GM12878 (cell line): ENCODE measurements at regions not wholly inside any gene's neighbourhood (a gene's known extent, or its start where the extent isn't known, plus 50 kb on each side); places are given as distances from the start of the nearest gene placed in this dataset.

Experiments
- ATAC-seq: fragments of 200-7000 bp; cut with Tn5 transposase; 3 replicates; pipeline ENCODE4 v1.9.1; 2020; ENCODE audit warnings: mild to moderate bottlenecking, moderate library complexity
- BruUV-seq: library from RNA; stranded (reverse); fragments of 400-500 nt; replicated peaks from 2 replicates; lab custom pipeline; 2021; lab: Mats Ljungman, UMichigan
- CTCF ChIA-PET: fragments of 300-600 bp; sonication (Branson Sonifier 250); formaldehyde crosslinking; extraction: SDS; loops from one replicate; lab custom pipeline; 2021; ENCODE audit warnings: inconsistent platforms; lab: Yijun Ruan, JAX
- POLR2A ChIA-PET: fragments of 350-600 bp; formaldehyde crosslinking; extraction: SDS; loops from one replicate; lab custom pipeline; 2021; ENCODE audit warnings: inconsistent platforms; lab: Charles Lee
- RAD21 ChIA-PET: fragments of 300-600 bp; sonication (Branson Sonifier 250); formaldehyde crosslinking; loops from one replicate; lab custom pipeline; 2023; ENCODE audit warnings: antibody characterized with exemption; ENCODE audit not compliant: unreplicated experiment; lab: Charles Lee
- SMC1A ChIA-PET: fragments of 300-600 bp; sonication (Branson Sonifier 250); formaldehyde crosslinking; loops from one replicate; lab custom pipeline; 2023; ENCODE audit not compliant: unreplicated experiment, uncharacterized antibody; lab: Charles Lee
- DNase-seq: peaks from one replicate; pipeline ENCODE4 v3.0.0-alpha.2; 2011; ENCODE audit warnings: low read depth, low spot score
- FAIRE-seq: peaks from 3 replicates; lab custom pipeline; 2011; peaks lifted over from hg19 to GRCh38; lab: Jason Lieb, UNC
- H2AFZ ChIP-seq: 2 replicates; pipeline ENCODE4 v1.6.0; 2011; ENCODE audit warnings: low read depth, low read length, control low read depth; ENCODE audit not compliant: control insufficient read depth
- H3K27ac ChIP-seq: 2 replicates; pipeline ENCODE4 v1.5.1; 2011; ENCODE audit warnings: control low read depth; ENCODE audit not compliant: control insufficient read depth, insufficient read depth
- H3K27me3 ChIP-seq, 2 experiments: replicated peaks in 1 of 2; 2 replicates each; pipeline versions ENCODE4 v1.6.0 to v1.6.1; 2011; ENCODE audit warnings: low read length in 1 of 2; ENCODE audit not compliant: control insufficient read depth in 2 of 2, insufficient read depth in 2 of 2
- H3K36me3 ChIP-seq, 2 experiments: 2 replicates each; pipeline ENCODE4 v1.5.1; 2011; ENCODE audit warnings: low read length in 1 of 2; ENCODE audit not compliant: control insufficient read depth in 2 of 2, insufficient read depth in 2 of 2
- H3K4me1 ChIP-seq: 2 replicates; pipeline ENCODE4 v1.6.1; 2011; ENCODE audit warnings: mild to moderate bottlenecking, low read length, moderate library complexity, mixed read lengths; ENCODE audit not compliant: control insufficient read depth, insufficient read depth
- H3K4me2 ChIP-seq: 2 replicates; pipeline ENCODE4 v1.6.0; 2011; ENCODE audit warnings: control low read depth; ENCODE audit not compliant: control insufficient read depth, insufficient read depth
- H3K4me3 ChIP-seq: fragments of 200-600 bp; sonication (generic); 2 replicates; pipeline ENCODE4 v1.5.1; 2016
- H3K79me2 ChIP-seq: 2 replicates; pipeline ENCODE4 v1.6.0; 2011; ENCODE audit warnings: low read length; ENCODE audit not compliant: control insufficient read depth, insufficient read depth
- H3K9ac ChIP-seq: 2 replicates; pipeline ENCODE4 v1.8.0; 2011; ENCODE audit warnings: low read length, control low read depth, mixed read lengths; ENCODE audit not compliant: control insufficient read depth, insufficient read depth
- H3K9me3 ChIP-seq: replicated peaks from 3 replicates; pipeline ENCODE4 v1.5.1; 2011; ENCODE audit warnings: mild to moderate bottlenecking, low read length; ENCODE audit not compliant: control insufficient read depth, insufficient read depth
- H4K20me1 ChIP-seq: 2 replicates; pipeline ENCODE4 v1.6.0; 2011; ENCODE audit not compliant: control insufficient read depth, insufficient read depth
- ATF3 ChIP-seq: IDR thresholded peaks from 2 replicates; pipeline ENCODE4 v1.6.1; 2011; ENCODE audit warnings: low read depth, mild to moderate bottlenecking, low read length, moderate library complexity, borderline replicate concordance; ENCODE audit errors: extremely low read depth
- BMI1 ChIP-seq: fragments of 450-650 bp; IDR thresholded peaks from 2 replicates; pipeline ENCODE4 v1.6.1; 2016; ENCODE audit warnings: mild to moderate bottlenecking, moderate library complexity, borderline replicate concordance
- CEBPB ChIP-seq, 2 experiments: fragments of 150-350 bp in 1 of 2; IDR thresholded peaks; 2 replicates each; pipeline ENCODE4 v1.6.1; 2012 to 2014; ENCODE audit warnings: low read depth in 2 of 2, low read length in 2 of 2, borderline replicate concordance in 1 of 2, inconsistent platforms in 1 of 2
- CREM ChIP-seq: IDR thresholded peaks from 2 replicates; pipeline ENCODE4 v1.6.1; 2014; ENCODE audit warnings: antibody characterized with exemption, low read depth
- EED ChIP-seq: sonication (generic); IDR thresholded peaks from 2 replicates; pipeline ENCODE4 v1.6.1; 2016; ENCODE audit warnings: antibody characterized with exemption, low read depth
- ELK1 ChIP-seq: IDR thresholded peaks from 2 replicates; pipeline ENCODE4 v1.6.1; 2012; ENCODE audit warnings: low read depth, low read length, improper control_type of control experiment
- FOXK2 ChIP-seq: fragments of 450-650 bp; IDR thresholded peaks from 2 replicates; pipeline ENCODE4 v1.6.1; 2017; ENCODE audit warnings: mild to moderate bottlenecking, moderate library complexity
- IRF4 ChIP-seq: IDR thresholded peaks from 2 replicates; pipeline ENCODE4 v1.6.1; 2011; ENCODE audit warnings: low read depth, low read length
- IRF5 ChIP-seq: fragments of 450-650 bp; IDR thresholded peaks from 2 replicates; pipeline ENCODE4 v1.6.1; 2017; ENCODE audit warnings: borderline replicate concordance
- KDM1A ChIP-seq: fragments of 200-600 bp; sonication (generic); IDR thresholded peaks from 2 replicates; pipeline ENCODE4 v1.6.1; 2016; ENCODE audit warnings: borderline replicate concordance
- MAX ChIP-seq: IDR thresholded peaks from 2 replicates; pipeline ENCODE4 v1.6.1; 2012; ENCODE audit warnings: low read depth, low read length, improper control_type of control experiment
- NBN ChIP-seq: fragments of 450-650 bp; IDR thresholded peaks from 2 replicates; pipeline ENCODE4 v1.6.1; 2016
- TCF3 ChIP-seq: IDR thresholded peaks from 2 replicates; pipeline ENCODE4 v1.6.1; 2012; ENCODE audit warnings: low read depth, mild to moderate bottlenecking, low read length, borderline replicate concordance; ENCODE audit not compliant: insufficient read depth
- WRNIP1 ChIP-seq: IDR thresholded peaks from 2 replicates; pipeline ENCODE4 v1.6.1; 2011; ENCODE audit warnings: low read depth, low read length, improper control_type of control experiment, borderline replicate concordance
- YBX1 ChIP-seq: fragments of 450-650 bp; IDR thresholded peaks from 2 replicates; pipeline ENCODE4 v1.6.1; 2016; ENCODE audit warnings: antibody characterized with exemption
- ZNF622 ChIP-seq: fragments of 450-650 bp; IDR thresholded peaks from 2 replicates; pipeline ENCODE4 v1.6.1; 2017; ENCODE audit warnings: mild to moderate bottlenecking, inconsistent platforms
- WGBS: methylation state at CpG from one replicate; pipeline ENCODE4 v1.1.6; 2016; ENCODE audit warnings: low lambda C conversion rate; ENCODE audit not compliant: insufficient replicate concordance, insufficient coverage; ENCODE audit errors: missing lambda C conversion rate; 5-methylcytosine and 5-hydroxymethylcytosine counted together
- in situ Hi-C: fragments of 300-500 bp; cut with MboI; formaldehyde crosslinking; loops from 9 replicates; pipeline ENCODE4 v1.14.3; 2018; ENCODE audit warnings: mixed read lengths
- intact Hi-C: fragments of 100-400 bp; cut with micrococcal nuclease; formaldehyde crosslinking; loops from one replicate; pipeline ENCODE4 v1.14.2; 2022; ENCODE audit not compliant: unreplicated experiment
- TF ChIP-seq, protein P1 (sequence below): fragments of 150-350 bp; IDR thresholded peaks from 2 replicates; pipeline ENCODE4 v1.6.1; 2016; ENCODE audit warnings: low read depth, low read length

DNA sequence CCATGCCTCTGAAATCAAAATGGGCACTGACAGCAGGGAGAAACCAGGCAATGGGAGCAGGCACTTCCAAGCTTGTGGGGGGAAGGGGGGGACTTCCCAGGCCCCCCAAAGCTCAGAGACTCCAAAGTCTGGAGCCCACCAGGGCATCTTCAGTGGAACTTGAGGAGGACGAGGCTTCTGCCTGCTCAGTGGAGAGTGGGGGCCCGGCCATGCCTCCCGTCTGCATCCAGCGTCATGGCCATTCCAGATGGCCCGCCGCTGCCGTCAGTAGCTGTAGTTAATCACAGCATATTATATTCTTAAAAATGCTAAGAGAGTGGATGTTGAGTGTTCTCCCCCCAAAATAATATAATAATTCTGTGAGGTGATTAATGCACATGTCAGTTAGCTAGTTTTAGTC lies 315.2 kb downstream of the KCNJ2 start:
- Histone ChIP-seq H3K27me3 (no peaks in the 10 kb centered on the region), H3K27ac (no peak overlapping the region), H3K4me1 (no peaks in the 10 kb centered on the region), H3K4me2 (no peak overlapping the region), H4K20me1 (no peaks in the 10 kb centered on the region), H3K79me2 (no peaks in the 10 kb centered on the region), H3K9ac (no peak overlapping the region), H3K4me3 (no peak overlapping the region), H3K9me3 (no peaks in the 10 kb centered on the region; the same call in 2 of the 3 replicates), H3K36me3 (no peaks in the 10 kb centered on the region), H2AFZ (no peak overlapping the region)
- BruUV-seq, result no TSS peak
- intact Hi-C loops (no loop called here), in situ Hi-C loops (no loop called here)
- DNase-seq (no peak), ATAC-seq (no peak), FAIRE-seq (no peak)
- ChIA-PET RAD21 (interaction anchor here (1.3 kb wide), 1 partner anchor 18 kb away, joined by 3 read pairs; no protein-coding TSS in a partner anchor), SMC1A (interaction anchor here (1.7 kb wide), 1 partner anchor 17 kb away, joined by 6 read pairs; no protein-coding TSS in a partner anchor), POLR2A (no interaction called here), CTCF (no interaction called here)
- 55% methylated on average over 7 of the region's 7 CpGs for WGBS
- no peak for TF ChIP-seq CREM
- no peak for TF ChIP-seq TCF3
- TF ChIP-seq MAX, result no peak
- no peak for TF ChIP-seq ELK1
- no peak for TF ChIP-seq NBN
- no peak for TF ChIP-seq ZNF622
- no peak for TF ChIP-seq WRNIP1
- no peak for TF ChIP-seq FOXK2
- TF ChIP-seq IRF4, result no peak
- no peak for TF ChIP-seq IRF5
- TF ChIP-seq CEBPB (IDR thresholded peaks at IDR 0.05; ENCODE audit: borderline replicate concordance in 1 of 2, low read depth in 2 of 2, low read length in 2 of 2), result no peak
- no peak for TF ChIP-seq ATF3
- no peak for TF ChIP-seq BMI1
- no peak for TF ChIP-seq YBX1
- TF ChIP-seq, protein P1, sequence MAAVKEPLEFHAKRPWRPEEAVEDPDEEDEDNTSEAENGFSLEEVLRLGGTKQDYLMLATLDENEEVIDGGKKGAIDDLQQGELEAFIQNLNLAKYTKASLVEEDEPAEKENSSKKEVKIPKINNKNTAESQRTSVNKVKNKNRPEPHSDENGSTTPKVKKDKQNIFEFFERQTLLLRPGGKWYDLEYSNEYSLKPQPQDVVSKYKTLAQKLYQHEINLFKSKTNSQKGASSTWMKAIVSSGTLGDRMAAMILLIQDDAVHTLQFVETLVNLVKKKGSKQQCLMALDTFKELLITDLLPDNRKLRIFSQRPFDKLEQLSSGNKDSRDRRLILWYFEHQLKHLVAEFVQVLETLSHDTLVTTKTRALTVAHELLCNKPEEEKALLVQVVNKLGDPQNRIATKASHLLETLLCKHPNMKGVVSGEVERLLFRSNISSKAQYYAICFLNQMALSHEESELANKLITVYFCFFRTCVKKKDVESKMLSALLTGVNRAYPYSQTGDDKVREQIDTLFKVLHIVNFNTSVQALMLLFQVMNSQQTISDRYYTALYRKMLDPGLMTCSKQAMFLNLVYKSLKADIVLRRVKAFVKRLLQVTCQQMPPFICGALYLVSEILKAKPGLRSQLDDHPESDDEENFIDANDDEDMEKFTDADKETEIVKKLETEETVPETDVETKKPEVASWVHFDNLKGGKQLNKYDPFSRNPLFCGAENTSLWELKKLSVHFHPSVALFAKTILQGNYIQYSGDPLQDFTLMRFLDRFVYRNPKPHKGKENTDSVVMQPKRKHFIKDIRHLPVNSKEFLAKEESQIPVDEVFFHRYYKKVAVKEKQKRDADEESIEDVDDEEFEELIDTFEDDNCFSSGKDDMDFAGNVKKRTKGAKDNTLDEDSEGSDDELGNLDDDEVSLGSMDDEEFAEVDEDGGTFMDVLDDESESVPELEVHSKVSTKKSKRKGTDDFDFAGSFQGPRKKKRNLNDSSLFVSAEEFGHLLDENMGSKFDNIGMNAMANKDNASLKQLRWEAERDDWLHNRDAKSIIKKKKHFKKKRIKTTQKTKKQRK, result no peak
- no peak for TF ChIP-seq EED
- no peak for TF ChIP-seq KDM1A
